Right lobe of liver (tissue), 4 donors: ENCODE measurements at regions not wholly inside any gene's neighbourhood (a gene's known extent, or its start where the extent isn't known, plus 50 kb on each side); places are given as distances from the start of the nearest gene placed in this dataset.
"Not testable (repeated sequence)": the region's sequence is repeated elsewhere in the genome, so short reads cannot be mapped to it uniquely, and the experiment has no call there.

Experiments
- CTCF ChIP-seq, 4 donors: fragments of 200-600 bp in 3 of 4; fragments of 450-650 bp in 1 of 4; IDR thresholded peaks; one replicate each; pipeline versions ENCODE4 v1.5.1 to v1.8.0; 2016 to 2022; ENCODE audit warnings: antibody characterized with exemption in 4 of 4, mild to moderate bottlenecking in 2 of 4
- POLR2A ChIP-seq: fragments of 450-650 bp; IDR thresholded peaks from one replicate; pipeline ENCODE4 v1.6.1; 2017; ENCODE audit warnings: antibody characterized with exemption, mild to moderate bottlenecking
- donor health status: DM: no; HTN: no; CAD: no.
- donor health status: DM: no; HTN: no; CAD: no.
- donor health status: DM: no; HTN: yes; CAD: no.

GRCh38 chr16:18261848-18262247 is 74.7 kb downstream of the NPIPA8 start:
- not testable (repeated sequence) for TF ChIP-seq CTCF (IDR thresholded peaks at IDR 0.05); POLR2A
